Fibroblast of lung (primary cell): ENCODE measurements at regions not wholly inside any gene's neighbourhood (a gene's known extent, or its start where the extent isn't known, plus 50 kb on each side); places are given as distances from the start of the nearest gene placed in this dataset.

Experiments
- CTCF ChIP-seq, 2 donors: IDR thresholded peaks in 1 of 2; conservative IDR thresholded peaks in 1 of 2; 1 replicate in 1 of 2; 2 replicates in 1 of 2; pipeline ENCODE4 v1.5.1; 2011 to 2012; ENCODE audit warnings: low read length in 2 of 2, control low read depth in 1 of 2, inconsistent platforms in 1 of 2, low read depth in 1 of 2, mild to moderate bottlenecking in 1 of 2
- EZH2 ChIP-seq: IDR thresholded peaks from 2 replicates; pipeline ENCODE4 v1.5.1; 2012; ENCODE audit warnings: low read length, control low read depth, mild to moderate bottlenecking; ENCODE audit errors: missing control alignments

DNA sequence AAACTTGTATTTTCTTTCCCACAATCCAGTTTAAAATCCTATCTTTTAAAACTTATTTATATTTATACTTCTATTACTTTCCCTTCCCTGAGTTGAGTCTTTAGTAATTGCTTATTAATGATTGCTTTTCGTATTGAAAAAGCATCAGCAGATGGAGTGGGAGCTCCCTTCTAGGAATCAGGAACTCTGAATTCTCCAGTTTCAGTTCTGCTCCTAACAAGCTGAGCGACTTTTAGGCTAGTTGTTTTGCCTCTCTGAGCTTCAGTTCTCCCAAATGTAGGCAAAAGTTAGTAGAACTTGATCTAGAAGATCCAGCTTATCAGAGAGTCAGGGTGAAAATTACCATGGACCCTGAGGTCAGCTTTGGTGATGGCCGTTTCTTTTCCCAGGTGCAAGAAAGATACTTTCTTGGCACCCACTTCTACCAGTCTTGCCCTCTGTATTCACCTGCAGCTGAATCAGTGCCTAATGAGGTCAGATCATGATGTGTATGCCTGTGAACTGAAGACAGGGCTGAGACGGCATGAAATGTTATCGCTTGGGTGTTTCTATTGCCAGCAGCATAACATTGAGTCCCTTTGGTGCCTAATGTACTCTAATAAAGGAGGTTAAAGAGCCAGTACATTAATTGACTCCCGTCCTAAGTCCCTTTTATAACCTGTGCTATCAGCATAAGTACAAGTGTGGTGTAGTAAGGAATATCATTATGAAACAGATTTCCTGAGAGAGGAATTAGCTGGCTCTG is 194.5 kb upstream of the TBC1D5 start:
- TF ChIP-seq CTCF (conservative IDR thresholded peaks at IDR 0.05 in 1 of 2, IDR thresholded peaks at IDR 0.05 in 1 of 2; ENCODE audit: low read depth in 1 of 2, low read length in 2 of 2): no peak
- no peak for TF ChIP-seq EZH2
